ENCODE measurements at regions not wholly inside any gene's neighbourhood (a gene's known extent, or its start where the extent isn't known, plus 50 kb on each side); places are given as distances from the start of the nearest gene placed in this dataset.
"Not testable (repeated sequence)": the region's sequence is repeated elsewhere in the genome, so short reads cannot be mapped to it uniquely, and the experiment has no call there.

- Histone ChIP-seq H3K36me3 (ENCODE audit: control insufficient read depth in 2 of 3, insufficient read depth in 3 of 3, low read length in 3 of 3) (no peaks in the 10 kb centered on the region), H3K27me3 (ENCODE audit: control insufficient read depth, insufficient read depth, low read length) (no peaks in the 10 kb centered on the region), H3K27ac (ENCODE audit: low read depth in 2 of 2, low read length in 2 of 2) (no peak overlapping the region), H3K9ac (ENCODE audit: low read length in 3 of 3) (no peak overlapping the region), H3K9me3 (ENCODE audit: control insufficient read depth in 2 of 3, insufficient read depth in 1 of 3, low read length in 3 of 3) (no peaks in the 10 kb centered on the region), H3K4me3 (ENCODE audit: low read length in 3 of 3) (no peak overlapping the region), H3K4me1 (ENCODE audit: control insufficient read depth in 2 of 3, insufficient read depth in 2 of 3, low read depth in 1 of 3, low read length in 3 of 3) (no peaks in the 10 kb centered on the region)
- TF ChIP-seq, protein P1, sequence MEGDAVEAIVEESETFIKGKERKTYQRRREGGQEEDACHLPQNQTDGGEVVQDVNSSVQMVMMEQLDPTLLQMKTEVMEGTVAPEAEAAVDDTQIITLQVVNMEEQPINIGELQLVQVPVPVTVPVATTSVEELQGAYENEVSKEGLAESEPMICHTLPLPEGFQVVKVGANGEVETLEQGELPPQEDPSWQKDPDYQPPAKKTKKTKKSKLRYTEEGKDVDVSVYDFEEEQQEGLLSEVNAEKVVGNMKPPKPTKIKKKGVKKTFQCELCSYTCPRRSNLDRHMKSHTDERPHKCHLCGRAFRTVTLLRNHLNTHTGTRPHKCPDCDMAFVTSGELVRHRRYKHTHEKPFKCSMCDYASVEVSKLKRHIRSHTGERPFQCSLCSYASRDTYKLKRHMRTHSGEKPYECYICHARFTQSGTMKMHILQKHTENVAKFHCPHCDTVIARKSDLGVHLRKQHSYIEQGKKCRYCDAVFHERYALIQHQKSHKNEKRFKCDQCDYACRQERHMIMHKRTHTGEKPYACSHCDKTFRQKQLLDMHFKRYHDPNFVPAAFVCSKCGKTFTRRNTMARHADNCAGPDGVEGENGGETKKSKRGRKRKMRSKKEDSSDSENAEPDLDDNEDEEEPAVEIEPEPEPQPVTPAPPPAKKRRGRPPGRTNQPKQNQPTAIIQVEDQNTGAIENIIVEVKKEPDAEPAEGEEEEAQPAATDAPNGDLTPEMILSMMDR (IDR thresholded peaks at IDR 0.05; ENCODE audit: borderline replicate concordance, extremely low read depth, insufficient read depth), result no peak
- DNase-seq (peak in 2 of 5 donors; percentile 42 to 56), FAIRE-seq (no peak)
- intact Hi-C loops (cut with DNase I), result no loop called here
Observed at GRCh38 chr16:87216841-87217275, 100.3 kb downstream of the C16orf95 start.

DNA sequence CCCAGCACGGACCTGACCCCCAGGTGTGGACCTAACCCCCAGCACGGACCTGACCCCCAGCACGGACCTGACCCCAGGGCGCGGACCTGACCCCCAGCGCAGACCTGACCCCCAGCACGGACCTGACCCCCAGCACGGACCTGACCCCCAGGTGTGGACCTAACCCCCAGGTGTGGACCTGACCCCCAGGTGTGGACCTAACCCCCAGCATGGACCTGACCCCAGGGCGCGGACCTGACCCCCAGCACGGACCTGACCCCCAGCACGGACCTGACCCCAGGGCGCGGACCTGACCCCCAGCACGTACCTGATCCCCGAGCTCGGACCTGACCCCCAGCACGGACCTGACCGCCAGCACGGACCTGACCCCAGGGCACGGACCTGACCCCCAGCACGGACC, 99.4 kb downstream of the C16orf95 start:
- H3K36me3 ChIP-seq (ENCODE audit: control insufficient read depth in 2 of 3, insufficient read depth in 3 of 3, low read length in 3 of 3); H3K27ac ChIP-seq (ENCODE audit: low read depth in 2 of 2, low read length in 2 of 2); intact Hi-C loops (cut with DNase I); FAIRE-seq; H3K9me3 ChIP-seq (ENCODE audit: control insufficient read depth in 2 of 3, insufficient read depth in 1 of 3, low read length in 3 of 3); H3K4me3 ChIP-seq (ENCODE audit: low read length in 3 of 3); H3K27me3 ChIP-seq (ENCODE audit: control insufficient read depth, insufficient read depth, low read length); DNase-seq; H3K4me1 ChIP-seq (ENCODE audit: control insufficient read depth in 2 of 3, insufficient read depth in 2 of 3, low read depth in 1 of 3, low read length in 3 of 3); H3K9ac ChIP-seq (ENCODE audit: low read length in 3 of 3): not testable (repeated sequence)

- no peak for FAIRE-seq
- peaks cover 0 to 3% (median 0%) of the 10 kb centered on the region in 3 donors for H3K9me3 ChIP-seq (ENCODE audit: control insufficient read depth in 2 of 3, insufficient read depth in 1 of 3, low read length in 3 of 3)
- intact Hi-C loops (cut with DNase I), result no loop called here
- no peaks in the 10 kb centered on the region for H3K4me1 ChIP-seq (ENCODE audit: control insufficient read depth in 2 of 3, insufficient read depth in 2 of 3, low read depth in 1 of 3, low read length in 3 of 3)
- no peaks in the 10 kb centered on the region for H3K27me3 ChIP-seq (ENCODE audit: control insufficient read depth, insufficient read depth, low read length)
- DNase-seq, result no peak
- no peak overlapping the region for H3K9ac ChIP-seq (ENCODE audit: low read length in 3 of 3)
- no peak overlapping the region for H3K4me3 ChIP-seq (ENCODE audit: low read length in 3 of 3)
- no peaks in the 10 kb centered on the region for H3K36me3 ChIP-seq (ENCODE audit: control insufficient read depth in 2 of 3, insufficient read depth in 3 of 3, low read length in 3 of 3)
- H3K27ac ChIP-seq (ENCODE audit: low read depth in 2 of 2, low read length in 2 of 2), result no peak overlapping the region
- TF ChIP-seq, protein P1 (IDR thresholded peaks at IDR 0.05; ENCODE audit: borderline replicate concordance, extremely low read depth, insufficient read depth), result no peak
Observed at GRCh38 chr16:87218281-87219055, 98.7 kb downstream of the C16orf95 start.

GRCh38 chr16:87219287-87219909, 97.8 kb downstream of the C16orf95 start:
- TF ChIP-seq, protein P1 (IDR thresholded peaks at IDR 0.05; ENCODE audit: borderline replicate concordance, extremely low read depth, insufficient read depth), result no peak
- H3K27ac ChIP-seq (ENCODE audit: low read depth in 2 of 2, low read length in 2 of 2), result no peak overlapping the region
- no peaks in the 10 kb centered on the region for H3K36me3 ChIP-seq (ENCODE audit: control insufficient read depth in 2 of 3, insufficient read depth in 3 of 3, low read length in 3 of 3)
- H3K9ac ChIP-seq (ENCODE audit: low read length in 3 of 3), result no peak overlapping the region
- intact Hi-C loops (cut with DNase I), result no loop called here
- FAIRE-seq (no peak), DNase-seq (no peak)
- no peak overlapping the region for H3K4me3 ChIP-seq (ENCODE audit: low read length in 3 of 3)
- H3K4me1 ChIP-seq (ENCODE audit: control insufficient read depth in 2 of 3, insufficient read depth in 2 of 3, low read depth in 1 of 3, low read length in 3 of 3), result no peaks in the 10 kb centered on the region
- H3K27me3 ChIP-seq (ENCODE audit: control insufficient read depth, insufficient read depth, low read length), result no peaks in the 10 kb centered on the region
- H3K9me3 ChIP-seq (ENCODE audit: control insufficient read depth in 2 of 3, insufficient read depth in 1 of 3, low read length in 3 of 3), result peaks cover 0 to 3% (median 0%) of the 10 kb centered on the region in 3 donors

Measured in kidney (tissue), 13 donors.